HCT116 (cell line): ENCODE measurements at regions not wholly inside any gene's neighbourhood (a gene's known extent, or its start where the extent isn't known, plus 50 kb on each side); places are given as distances from the start of the nearest gene placed in this dataset.

Experiments
- ATAC-seq: fragments of 200-7000 bp; cut with Tn5 transposase; 2 replicates; pipeline ENCODE4 v1.9.1; 2020; ENCODE audit warnings: mild to moderate bottlenecking, moderate library complexity
- BruUV-seq: library from RNA; stranded (reverse); fragments of 400-500 nt; replicated peaks from 2 replicates; lab custom pipeline; 2021; lab: Mats Ljungman, UMichigan
- CTCF ChIA-PET: fragments of 300-600 bp; sonication (Branson Sonifier 250); formaldehyde crosslinking; loops from one replicate; lab custom pipeline; 2021; ENCODE audit warnings: antibody characterized with exemption; lab: Charles Lee
- POLR2A ChIA-PET: fragments of 300-600, 350-600 bp; sonication (Branson Sonifier 250); formaldehyde crosslinking; loops from one replicate; lab custom pipeline; 2021; ENCODE audit warnings: antibody characterized with exemption; lab: Charles Lee
- RAD21 ChIA-PET, 2 experiments: fragments of 300-600 bp; sonication (Branson Sonifier 250); formaldehyde crosslinking; loops; one replicate each; lab custom pipeline; 2023; ENCODE audit warnings: low total read pairs in 2 of 2; ENCODE audit not compliant: uncharacterized antibody in 2 of 2, unreplicated experiment in 2 of 2, low non-redundant PET in 1 of 2; lab: Charles Lee
- DNase-seq: peaks from one replicate; pipeline ENCODE4 v3.0.0-alpha.2; 2010; ENCODE audit warnings: low read depth, low spot score
- H2AFZ ChIP-seq: fragments of 200-600 bp; shearing (Covaris generic), sonication (generic); 2 replicates; pipeline ENCODE4 v1.6.1; 2017; ENCODE audit warnings: low read depth, mixed run types, mixed read lengths, antibody characterized with exemption, low read length; ENCODE audit not compliant: poor library complexity, severe bottlenecking
- H3K27ac ChIP-seq: 2 replicates; pipeline ENCODE4 v1.5.1; 2012; ENCODE audit warnings: low read depth, low read length
- H3K27me3 ChIP-seq: fragments of 200-600 bp; sonication (generic); 2 replicates; pipeline ENCODE4 v1.6.1; 2016; ENCODE audit warnings: mixed run types, low read length, mixed read lengths; ENCODE audit not compliant: insufficient read depth
- H3K36me3 ChIP-seq, 2 experiments: fragments of 200-500 bp in 1 of 2; fragments of 200-600 bp in 1 of 2; sonication (Bioruptor generic) in 1 of 2; sonication (generic) in 1 of 2; 2 replicates each; pipeline versions ENCODE4 v1.5.1 to v1.6.1; 2014 to 2016; ENCODE audit warnings: low read length in 2 of 2, inconsistent platforms in 1 of 2, mixed read lengths in 1 of 2, mixed run types in 1 of 2; ENCODE audit not compliant: insufficient read depth in 2 of 2, control insufficient read depth in 1 of 2
- H3K4me1 ChIP-seq, 2 experiments: fragments of 200-600 bp in 1 of 2; sonication (generic) in 1 of 2; 2 replicates each; pipeline versions ENCODE4 v1.5.1 to v1.6.1; 2012 to 2017; ENCODE audit warnings: low read length in 2 of 2, inconsistent platforms in 1 of 2, mild to moderate bottlenecking in 1 of 2, mixed read lengths in 1 of 2, mixed run types in 1 of 2, moderate library complexity in 1 of 2; ENCODE audit not compliant: insufficient read depth in 2 of 2, control insufficient read depth in 1 of 2
- H3K4me2 ChIP-seq: fragments of 200-600 bp; sonication (generic); 2 replicates; pipeline ENCODE4 v1.6.1; 2017; ENCODE audit warnings: mixed run types, low read length, mixed read lengths
- H3K4me3 ChIP-seq, 2 experiments: fragments of 200-600 bp in 1 of 2; sonication (generic) in 1 of 2; replicated peaks in 1 of 2; 2 replicates each; pipeline ENCODE4 v1.5.1; 2011 to 2016; ENCODE audit warnings: low read length in 2 of 2, control low read depth in 1 of 2, low read depth in 1 of 2, mild to moderate bottlenecking in 1 of 2, mixed read lengths in 1 of 2, mixed run types in 1 of 2
- H3K79me2 ChIP-seq: fragments of 200-600 bp; sonication (generic); 2 replicates; pipeline ENCODE4 v1.6.1; 2017; ENCODE audit warnings: mild to moderate bottlenecking, mixed run types, low read length, moderate library complexity, mixed read lengths; ENCODE audit not compliant: insufficient read depth
- H3K9ac ChIP-seq: fragments of 200-600 bp; sonication (generic); 2 replicates; pipeline ENCODE4 v1.6.1; 2016; ENCODE audit warnings: low read length, mixed read lengths
- H3K9me2 ChIP-seq: fragments of 200-600 bp; sonication (generic), shearing (Covaris generic); 2 replicates; pipeline ENCODE4 v1.6.1; 2017; ENCODE audit warnings: mixed run types, mild to moderate bottlenecking, moderate library complexity; ENCODE audit not compliant: insufficient read depth
- H3K9me3 ChIP-seq, 2 experiments: fragments of 200-500 bp in 1 of 2; fragments of 200-600 bp in 1 of 2; sonication (Bioruptor generic) in 1 of 2; sonication (generic) in 1 of 2; 2 replicates each; pipeline ENCODE4 v1.6.1; 2014 to 2017; ENCODE audit warnings: low read length in 2 of 2, mixed read lengths in 2 of 2, inconsistent platforms in 1 of 2, low read depth in 1 of 2, mild to moderate bottlenecking in 1 of 2, mixed run types in 1 of 2, moderate library complexity in 1 of 2; ENCODE audit not compliant: control insufficient read depth in 1 of 2, insufficient read depth in 1 of 2
- H4K20me1 ChIP-seq: fragments of 200-600 bp; sonication (generic), shearing (Covaris generic); 2 replicates; pipeline ENCODE4 v1.6.1; 2017; ENCODE audit warnings: mixed run types, mild to moderate bottlenecking, moderate library complexity; ENCODE audit not compliant: insufficient read depth
- CBX3 ChIP-seq: IDR thresholded peaks from 2 replicates; pipeline ENCODE4 v1.6.1; 2012; ENCODE audit warnings: low read depth
- EZH2 ChIP-seq: fragments of 200-600 bp; sonication (generic); IDR thresholded peaks from 2 replicates; pipeline ENCODE4 v1.6.1; 2017; ENCODE audit warnings: antibody characterized with exemption, mixed run types
- EZH2phosphoT487 ChIP-seq: fragments of 200-600 bp; IDR thresholded peaks from 2 replicates; pipeline ENCODE4 v1.6.1; 2018; ENCODE audit warnings: antibody characterized with exemption, borderline replicate concordance
- JUND ChIP-seq: IDR thresholded peaks from 2 replicates; pipeline ENCODE4 v1.6.1; 2012
- POLR2A ChIP-seq: IDR thresholded peaks from 2 replicates; pipeline ENCODE4 v1.7.0; 2011; ENCODE audit warnings: borderline replicate concordance; ENCODE audit not compliant: insufficient read depth, insufficient read length; ENCODE audit errors: extremely low read depth
- SIN3A ChIP-seq: IDR thresholded peaks from 2 replicates; pipeline ENCODE4 v1.6.1; 2012; ENCODE audit warnings: low read depth
- SRF ChIP-seq: IDR thresholded peaks from 2 replicates; pipeline ENCODE4 v1.6.1; 2012; ENCODE audit warnings: low read depth
- TCF7L2 ChIP-seq: IDR thresholded peaks from 2 replicates; pipeline ENCODE4 v1.7.0; 2011; ENCODE audit warnings: borderline replicate concordance, inconsistent platforms; ENCODE audit not compliant: insufficient read depth, insufficient read length; ENCODE audit errors: extremely low read depth
- ZBTB33 ChIP-seq: IDR thresholded peaks from 2 replicates; pipeline ENCODE4 v1.6.1; 2011; ENCODE audit warnings: mild to moderate bottlenecking, low read length, moderate library complexity; ENCODE audit not compliant: insufficient replicate concordance; ENCODE audit errors: extremely low read depth
- ZFX ChIP-seq: fragments of 450-650 bp; IDR thresholded peaks from 2 replicates; pipeline ENCODE4 v1.6.1; 2017
- ZNF274 ChIP-seq: fragments of 200-500 bp; sonication (Bioruptor generic); IDR thresholded peaks from 2 replicates; pipeline ENCODE4 v1.6.1; 2014; ENCODE audit warnings: mild to moderate bottlenecking, low read depth, low read length, inconsistent platforms
- intact Hi-C: fragments of 100-400 bp; cut with micrococcal nuclease; formaldehyde crosslinking; loops from 2 replicates; pipeline ENCODE4 v1.10.0; 2022
- TF ChIP-seq, protein P1 (sequence below), 3 experiments: fragments of 200-600 bp in 1 of 3; sonication (generic) in 1 of 3; IDR thresholded peaks in 2 of 3; conservative IDR thresholded peaks in 1 of 3; 2 replicates each; pipeline ENCODE4 v1.5.1; 2012 to 2017; ENCODE audit warnings: low read depth in 2 of 3, low read length in 2 of 3, antibody characterized with exemption in 1 of 3, borderline replicate concordance in 1 of 3, control low read depth in 1 of 3, mild to moderate bottlenecking in 1 of 3, mixed read lengths in 1 of 3, mixed run types in 1 of 3, moderate library complexity in 1 of 3; ENCODE audit not compliant: insufficient read depth in 1 of 3

- RAD21 ChIA-PET: no interaction called here
- H3K27ac ChIP-seq: no peak overlapping the region
- DNase-seq (no peak), ATAC-seq (no peak)
- BruUV-seq: no TSS peak
- no peaks in the 10 kb centered on the region for H3K4me1 ChIP-seq
- peaks cover 42% of the 10 kb centered on the region for H3K27me3 ChIP-seq
- H2AFZ ChIP-seq: no peak overlapping the region
- H3K4me3 ChIP-seq: no peak overlapping the region
- intact Hi-C loops: no loop called here
- POLR2A ChIA-PET: no interaction called here
- CTCF ChIA-PET: no interaction called here
- H3K9ac ChIP-seq: no peak overlapping the region
- no peaks in the 10 kb centered on the region for H3K36me3 ChIP-seq
- H4K20me1 ChIP-seq: no peaks in the 10 kb centered on the region
- H3K4me2 ChIP-seq: no peak overlapping the region
- H3K79me2 ChIP-seq: no peaks in the 10 kb centered on the region
- no peak for TF ChIP-seq SIN3A
- TF ChIP-seq SRF: no peak
- no peak for TF ChIP-seq ZBTB33
- TF ChIP-seq JUND: no peak
- no peak for TF ChIP-seq EZH2
- no peak for TF ChIP-seq ZFX
- TF ChIP-seq CBX3: no peak
- TF ChIP-seq, all 23 proteins: peak for 0
- Histone ChIP-seq H3K9me3 (no peaks in the 10 kb centered on the region), H3K9me2 (no peaks in the 10 kb centered on the region)
Observed at GRCh38 chr10:111973826-111974225, 209.7 kb downstream of the GPAM start.

GRCh38 chr10:111974325-111974724 lies 209.2 kb downstream of the GPAM start:
- no peak overlapping the region for H3K27ac ChIP-seq
- no peak for DNase-seq
- no peaks in the 10 kb centered on the region for H3K4me1 ChIP-seq
- TF ChIP-seq POLR2A (no peak), TCF7L2 (no peak), SIN3A (no peak), EZH2phosphoT487 (no peak), ZNF274 (no peak)
- TF ChIP-seq, protein P1, sequence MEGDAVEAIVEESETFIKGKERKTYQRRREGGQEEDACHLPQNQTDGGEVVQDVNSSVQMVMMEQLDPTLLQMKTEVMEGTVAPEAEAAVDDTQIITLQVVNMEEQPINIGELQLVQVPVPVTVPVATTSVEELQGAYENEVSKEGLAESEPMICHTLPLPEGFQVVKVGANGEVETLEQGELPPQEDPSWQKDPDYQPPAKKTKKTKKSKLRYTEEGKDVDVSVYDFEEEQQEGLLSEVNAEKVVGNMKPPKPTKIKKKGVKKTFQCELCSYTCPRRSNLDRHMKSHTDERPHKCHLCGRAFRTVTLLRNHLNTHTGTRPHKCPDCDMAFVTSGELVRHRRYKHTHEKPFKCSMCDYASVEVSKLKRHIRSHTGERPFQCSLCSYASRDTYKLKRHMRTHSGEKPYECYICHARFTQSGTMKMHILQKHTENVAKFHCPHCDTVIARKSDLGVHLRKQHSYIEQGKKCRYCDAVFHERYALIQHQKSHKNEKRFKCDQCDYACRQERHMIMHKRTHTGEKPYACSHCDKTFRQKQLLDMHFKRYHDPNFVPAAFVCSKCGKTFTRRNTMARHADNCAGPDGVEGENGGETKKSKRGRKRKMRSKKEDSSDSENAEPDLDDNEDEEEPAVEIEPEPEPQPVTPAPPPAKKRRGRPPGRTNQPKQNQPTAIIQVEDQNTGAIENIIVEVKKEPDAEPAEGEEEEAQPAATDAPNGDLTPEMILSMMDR (IDR thresholded peaks at IDR 0.05 in 2 of 3, conservative IDR thresholded peaks at IDR 0.05 in 1 of 3; ENCODE audit: borderline replicate concordance in 1 of 3, insufficient read depth in 1 of 3, low read depth in 2 of 3, low read length in 2 of 3): no peak
- H3K9me3 ChIP-seq: no peaks in the 10 kb centered on the region
- H3K79me2 ChIP-seq: no peaks in the 10 kb centered on the region
- ChIA-PET RAD21 (no interaction called here), POLR2A (no interaction called here), CTCF (no interaction called here)
- no TSS peak for BruUV-seq
- H4K20me1 ChIP-seq: no peaks in the 10 kb centered on the region
- H3K4me3 ChIP-seq: no peak overlapping the region
- peaks cover 45% of the 10 kb centered on the region for H3K27me3 ChIP-seq
- no peaks in the 10 kb centered on the region for H3K36me3 ChIP-seq
- H2AFZ ChIP-seq: no peak overlapping the region
- no peak overlapping the region for H3K4me2 ChIP-seq
- no peak for ATAC-seq
- H3K9ac ChIP-seq: no peak overlapping the region
- no peaks in the 10 kb centered on the region for H3K9me2 ChIP-seq
- intact Hi-C loops: no loop called here
